Daoy (cell line): ENCODE measurements at regions not wholly inside any gene's neighbourhood (a gene's known extent, or its start where the extent isn't known, plus 50 kb on each side); places are given as distances from the start of the nearest gene placed in this dataset.
A peak's percentile ranks its signal among the peaks of the same experiment; 100 is the strongest.

Source experiments
- DNase-seq: peaks from one replicate; pipeline ENCODE4 v3.0.0-alpha.2; 2015; ENCODE audit warnings: low read depth

- no peak for DNase-seq
Observed at GRCh38 chr17:70868149-70868548, 698.8 kb downstream of the KCNJ2 start.

GRCh38 chr17:70869402-70870085, 700.2 kb downstream of the KCNJ2 start:
- no peak for DNase-seq

GRCh38 chr17:70871180-70871818, 702.0 kb downstream of the KCNJ2 start:
- no peak for DNase-seq

GRCh38 chr17:70872103-70872502, 702.8 kb downstream of the KCNJ2 start:
- DNase-seq, result no peak

GRCh38 chr17:70875729-70876310, 706.5 kb downstream of the KCNJ2 start:
- DNase-seq, result no peak

GRCh38 chr17:70878879-70879278, 709.5 kb downstream of the KCNJ2 start:
- no peak for DNase-seq

DNA sequence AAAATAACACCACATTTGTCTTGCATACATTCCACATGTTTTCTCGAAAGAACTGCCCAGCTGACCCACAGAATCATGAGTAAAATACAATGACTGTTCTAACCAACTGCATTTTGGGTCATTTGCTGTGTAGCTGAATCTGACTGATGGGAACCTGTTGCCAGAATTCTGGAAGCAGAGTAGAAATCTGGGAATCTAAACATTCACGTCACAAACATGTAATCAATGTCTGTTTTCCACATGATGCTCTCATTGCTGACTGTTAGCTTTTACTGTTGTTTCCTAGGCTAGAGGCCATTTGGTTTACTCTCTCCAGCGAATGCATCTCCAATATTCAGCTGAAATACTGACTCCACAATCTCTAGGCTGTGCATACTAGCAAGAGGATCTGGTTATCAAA, 710.1 kb downstream of the KCNJ2 start:
- DNase-seq, result no peak

DNA sequence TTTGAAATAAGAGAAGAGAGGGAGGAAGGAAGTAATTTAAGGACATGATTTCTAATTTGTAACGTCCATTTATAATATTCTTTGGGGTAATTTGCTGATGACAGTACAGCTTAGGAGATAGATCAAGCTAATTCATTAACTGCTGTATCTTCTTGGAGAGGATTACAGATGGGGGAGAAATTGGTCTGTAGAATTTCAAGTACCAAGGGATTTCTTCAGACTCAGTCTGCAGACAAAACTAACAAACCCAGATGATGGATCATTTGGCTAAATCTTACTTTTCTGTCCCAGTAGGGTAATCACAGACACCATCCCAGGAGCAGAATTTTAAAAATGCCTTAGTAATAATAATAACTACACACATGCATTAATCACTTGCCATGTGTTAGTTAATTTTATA, 711.8 kb downstream of the KCNJ2 start:
- no peak for DNase-seq

- peak; percentile 10 for DNase-seq
Observed at GRCh38 chr17:70882504-70882903, 713.2 kb downstream of the KCNJ2 start.

DNA sequence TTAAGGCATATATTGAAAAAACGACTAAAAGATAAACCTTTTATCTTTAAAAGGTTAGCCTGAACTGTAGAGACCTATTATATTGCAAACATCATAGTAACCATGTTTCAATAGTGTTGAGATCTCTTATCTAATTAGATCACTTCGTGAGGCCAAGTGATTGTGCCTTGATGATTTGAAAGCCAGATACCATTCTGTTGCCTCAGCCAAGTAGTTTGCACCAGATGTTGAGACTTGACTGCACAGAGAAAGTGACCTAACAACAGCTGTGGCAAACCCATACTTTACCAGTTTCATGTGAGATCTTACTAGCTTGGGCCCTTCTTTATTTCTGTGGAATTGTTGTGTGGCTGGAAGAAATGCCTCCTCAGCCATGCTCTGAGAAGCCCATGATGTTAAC, 717.3 kb downstream of the KCNJ2 start:
- no peak for DNase-seq

GRCh38 chr17:70888324-70888723, 719.0 kb downstream of the KCNJ2 start:
- no peak for DNase-seq

DNA sequence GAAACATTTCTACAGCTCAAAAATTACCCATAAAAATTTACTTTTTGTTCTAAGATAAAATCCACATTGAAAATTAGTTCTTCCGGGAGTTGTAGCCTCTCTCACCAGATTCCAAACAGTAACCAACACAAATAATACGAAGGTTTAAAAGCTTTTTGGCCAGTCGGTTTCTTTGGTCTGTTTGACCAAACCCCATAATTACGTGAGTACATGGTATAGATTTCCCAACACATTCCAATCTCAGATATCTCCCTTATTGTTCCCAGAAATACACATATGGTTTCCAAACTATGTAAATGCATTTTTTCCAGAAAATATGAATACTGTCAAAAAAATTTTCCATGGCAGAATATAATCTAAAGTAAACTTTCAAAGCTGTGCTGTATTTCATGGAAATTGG, 722.0 kb downstream of the KCNJ2 start:
- no peak for DNase-seq

- no peak for DNase-seq
Observed at GRCh38 chr17:70892527-70892926, 723.2 kb downstream of the KCNJ2 start.

GRCh38 chr17:70896843-70897242, 727.5 kb downstream of the KCNJ2 start:
- no peak for DNase-seq

GRCh38 chr17:70897446-70897845, 728.1 kb downstream of the KCNJ2 start:
- DNase-seq, result no peak

DNA sequence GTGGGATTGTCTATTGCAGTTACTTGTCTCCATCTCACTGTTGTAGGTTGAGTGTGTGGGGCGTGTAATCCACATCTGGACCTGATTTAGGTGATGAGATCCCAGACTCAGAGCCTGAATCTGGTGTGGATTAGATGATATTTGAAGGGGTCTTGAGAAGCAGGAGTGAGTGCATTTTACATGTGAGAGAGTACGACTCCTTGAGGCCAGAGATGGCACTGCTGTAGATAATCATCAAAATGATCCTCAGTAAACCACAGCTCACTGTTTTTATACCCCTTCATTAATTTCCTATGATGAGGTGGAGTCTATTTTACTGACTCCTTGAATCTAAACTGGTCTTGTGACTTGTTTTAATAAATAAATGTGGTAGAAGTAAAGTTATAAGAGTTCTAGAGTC, 732.5 kb downstream of the KCNJ2 start:
- no peak for DNase-seq

GRCh38 chr17:70905796-70906195, 736.5 kb downstream of the KCNJ2 start:
- peak; percentile 80 for DNase-seq

DNA sequence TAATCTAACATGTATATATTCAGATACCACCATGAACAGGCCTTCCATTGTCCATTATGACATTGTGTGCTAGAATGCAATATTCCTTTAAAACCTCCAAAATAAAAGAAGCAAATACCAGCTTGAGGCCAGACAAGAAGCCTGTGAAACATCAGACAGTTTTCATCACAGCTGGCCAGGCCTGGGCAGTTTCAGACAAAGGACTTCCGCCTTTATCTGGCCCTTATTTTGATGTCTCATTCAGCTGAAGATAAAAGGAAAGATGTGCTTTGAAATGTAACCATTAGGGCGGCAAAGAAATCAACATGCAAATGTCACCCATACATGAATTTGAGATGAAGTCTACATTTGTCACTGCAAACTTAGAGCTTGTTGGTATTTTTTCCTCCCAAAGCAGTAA, 737.5 kb downstream of the KCNJ2 start:
- DNase-seq, result peak; percentile 35

DNA sequence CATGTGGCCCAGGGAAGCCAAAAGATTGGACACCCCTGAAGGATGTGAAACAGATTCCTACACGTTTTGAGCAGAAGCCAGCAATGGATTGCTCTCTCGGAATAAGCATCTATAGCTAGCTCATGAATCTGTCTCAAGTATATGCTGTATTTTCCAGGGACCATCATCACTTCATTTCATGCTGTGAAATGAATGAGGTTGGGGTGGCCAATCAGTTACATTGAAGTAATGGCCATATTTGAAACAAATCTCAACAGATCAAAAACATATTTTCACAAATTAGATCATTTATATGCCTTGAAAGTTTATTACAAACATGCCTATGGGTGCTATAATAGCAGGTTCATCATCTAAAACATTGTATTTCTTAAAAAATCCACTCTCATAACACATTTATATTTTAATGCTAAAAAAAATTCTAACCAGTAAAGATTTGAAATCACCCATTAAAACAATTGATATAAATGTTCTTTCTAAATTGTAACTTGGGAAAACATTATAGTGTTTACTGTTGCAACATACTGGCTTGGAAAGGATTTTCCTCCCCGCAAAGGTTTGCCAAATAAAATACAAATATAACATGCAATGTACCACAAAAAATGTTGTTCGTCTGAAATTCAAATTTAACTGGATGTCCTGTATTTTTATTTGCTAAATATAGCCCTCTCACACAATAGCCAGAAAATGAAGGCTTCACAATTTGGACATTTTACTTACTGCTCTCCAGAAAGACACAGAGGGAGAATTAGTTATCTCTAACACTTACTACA, 743.6 kb downstream of the KCNJ2 start:
- no peak for DNase-seq

DNA sequence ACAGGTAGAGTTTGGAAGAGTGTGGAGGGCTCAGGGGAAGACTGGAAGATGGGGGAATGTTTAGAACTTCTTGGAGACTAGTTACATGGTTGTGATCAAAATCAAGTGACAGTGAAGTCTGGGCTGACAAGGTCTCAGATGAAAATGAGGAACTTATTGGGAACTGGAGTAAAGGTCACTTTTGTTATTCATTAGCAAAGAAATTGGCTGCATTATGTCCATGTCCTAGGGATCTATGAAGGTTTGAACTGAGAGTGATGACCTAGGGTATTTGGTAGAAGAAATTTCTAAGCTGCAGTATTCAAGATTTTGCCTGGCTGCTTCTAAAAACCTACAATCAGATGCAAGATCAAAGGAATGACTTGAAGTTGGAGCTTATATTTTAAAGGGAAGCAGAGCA, 747.1 kb downstream of the KCNJ2 start:
- DNase-seq, result no peak

GRCh38 chr17:70919241-70919640, 749.9 kb downstream of the KCNJ2 start:
- no peak for DNase-seq

DNA sequence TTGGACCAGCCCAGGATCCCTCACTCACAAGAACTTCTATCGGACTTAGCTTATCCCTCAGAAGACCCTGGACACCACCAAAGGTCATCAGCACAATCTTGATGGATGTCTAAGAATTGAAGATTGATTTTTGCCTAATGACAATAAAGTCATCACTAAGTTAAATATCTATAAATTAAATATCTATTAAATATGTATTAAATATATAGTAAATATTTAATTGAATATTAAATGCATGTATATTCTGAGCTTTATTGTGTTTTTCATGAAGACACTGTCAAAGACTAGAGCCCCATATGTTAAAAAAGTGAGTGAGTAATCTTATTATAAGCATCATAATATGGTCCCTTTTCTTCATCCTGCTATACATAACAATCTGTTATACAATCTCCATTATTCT, 751.1 kb downstream of the KCNJ2 start:
- no peak for DNase-seq

- DNase-seq, result no peak
Observed at GRCh38 chr17:70922268-70922667, 752.9 kb downstream of the KCNJ2 start.
